OCI-LY3 (cell line): ENCODE measurements at regions not wholly inside any gene's neighbourhood (a gene's known extent, or its start where the extent isn't known, plus 50 kb on each side); places are given as distances from the start of the nearest gene placed in this dataset.
"Not testable (repeated sequence)": the region's sequence is repeated elsewhere in the genome, so short reads cannot be mapped to it uniquely, and the experiment has no call there.

ENCODE experiments used
- H2AFZ ChIP-seq: fragments of 200-600, 300-600 bp; shearing (Covaris generic); 2 replicates; pipeline ENCODE4 v1.6.0; 2014; ENCODE audit warnings: antibody characterized with exemption, low read depth, low read length
- H3K27ac ChIP-seq: fragments of 200-600, 300-600 bp; sonication (generic); 2 replicates; pipeline ENCODE4 v1.5.1; 2014; ENCODE audit warnings: mild to moderate bottlenecking, low read length, moderate library complexity, mixed read lengths
- H3K27me3 ChIP-seq: fragments of 200-600, 300-600 bp; sonication (generic); 2 replicates; pipeline ENCODE4 v1.6.1; 2014; ENCODE audit warnings: low read depth, low read length, mixed read lengths
- H3K36me3 ChIP-seq: fragments of 200-600, 300-600 bp; sonication (generic); replicated peaks from 2 replicates; pipeline ENCODE3; 2014; ENCODE audit warnings: low read depth, low read length, mixed read lengths
- H3K4me1 ChIP-seq: fragments of 300-600, 200-600 bp; sonication (generic); 2 replicates; pipeline ENCODE4 v1.6.1; 2014; ENCODE audit warnings: low read length, mixed read lengths
- H3K4me2 ChIP-seq: fragments of 200-600, 300-600 bp; sonication (generic); 2 replicates; pipeline ENCODE4 v1.6.1; 2014; ENCODE audit warnings: low read length, mixed read lengths
- H3K4me3 ChIP-seq: fragments of 300-600, 200-600 bp; sonication (generic); 2 replicates; pipeline ENCODE4 v1.5.1; 2014; ENCODE audit warnings: antibody characterized with exemption, mild to moderate bottlenecking, low read length, moderate library complexity
- H3K79me2 ChIP-seq: fragments of 300-600, 200-600 bp; shearing (Covaris generic); 2 replicates; pipeline ENCODE4 v1.6.1; 2014; ENCODE audit warnings: mild to moderate bottlenecking, low read length, mixed read lengths
- H3K9ac ChIP-seq: fragments of 300-600, 200-600 bp; shearing (Covaris generic); 2 replicates; pipeline ENCODE4 v1.6.0; 2014; ENCODE audit warnings: mild to moderate bottlenecking, low read length, moderate library complexity
- H3K9me3 ChIP-seq: fragments of 200-600, 300-600 bp; shearing (Covaris generic); 2 replicates; pipeline ENCODE4 v1.6.1; 2014; ENCODE audit warnings: low read length, mixed read lengths; ENCODE audit not compliant: insufficient read depth
- H4K20me1 ChIP-seq: fragments of 200-600, 300-600 bp; sonication (generic); 2 replicates; pipeline ENCODE4 v1.6.1; 2016; ENCODE audit warnings: low read length, mixed read lengths; ENCODE audit not compliant: insufficient read depth
- CTCF ChIP-seq: fragments of 200-600, 300-600 bp; sonication (generic); IDR thresholded peaks from 2 replicates; pipeline ENCODE4 v1.5.1; 2014; ENCODE audit warnings: antibody characterized with exemption, low read length, low read depth
- EZH2phosphoT487 ChIP-seq: fragments of 200-600 bp; shearing (Covaris generic); IDR thresholded peaks from 2 replicates; pipeline ENCODE4 v1.6.1; 2018; ENCODE audit warnings: antibody characterized with exemption, mixed run types, low read depth

GRCh38 chr2:126952216-126952615 is 53.5 kb downstream of the TEX51 start:
- H3K4me1 ChIP-seq, result no peaks in the 10 kb centered on the region
- no peaks in the 10 kb centered on the region; the same call in 1 of the 2 replicates for H3K9me3 ChIP-seq
- no peaks in the 10 kb centered on the region for H3K79me2 ChIP-seq
- H4K20me1 ChIP-seq, result no peaks in the 10 kb centered on the region
- TF ChIP-seq CTCF (no peak), EZH2phosphoT487 (no peak)
- H3K4me2 ChIP-seq, result no peak overlapping the region
- H3K27me3 ChIP-seq, result no peaks in the 10 kb centered on the region; the same call in 1 of the 2 replicates
- no peak overlapping the region for H2AFZ ChIP-seq
- H3K36me3 ChIP-seq, result no peaks in the 10 kb centered on the region
- H3K27ac ChIP-seq, result no peak overlapping the region
- no peak overlapping the region for H3K4me3 ChIP-seq
- H3K9ac ChIP-seq, result no peak overlapping the region

GRCh38 chr2:126953483-126953882 is 54.8 kb downstream of the TEX51 start:
- Histone ChIP-seq H3K9me3 (no peaks in the 10 kb centered on the region; the same call in 1 of the 2 replicates), H3K4me3 (no peak overlapping the region), H3K27ac (no peak overlapping the region), H3K27me3 (no peaks in the 10 kb centered on the region; the same call in 1 of the 2 replicates), H3K4me2 (no peak overlapping the region), H2AFZ (no peak overlapping the region), H3K79me2 (no peaks in the 10 kb centered on the region), H3K4me1 (no peaks in the 10 kb centered on the region), H4K20me1 (no peaks in the 10 kb centered on the region), H3K36me3 (no peaks in the 10 kb centered on the region), H3K9ac (no peak overlapping the region)
- TF ChIP-seq EZH2phosphoT487, result no peak
- no peak for TF ChIP-seq CTCF

- Histone ChIP-seq H3K9ac (no peak overlapping the region), H3K36me3 (no peaks in the 10 kb centered on the region), H3K4me2 (no peak overlapping the region), H3K27me3 (no peaks in the 10 kb centered on the region; the same call in 1 of the 2 replicates), H4K20me1 (no peaks in the 10 kb centered on the region), H3K4me3 (no peak overlapping the region), H3K27ac (no peak overlapping the region), H2AFZ (no peak overlapping the region), H3K79me2 (no peaks in the 10 kb centered on the region), H3K4me1 (no peaks in the 10 kb centered on the region), H3K9me3 (no peaks in the 10 kb centered on the region; the same call in 1 of the 2 replicates)
- TF ChIP-seq EZH2phosphoT487 (no peak), CTCF (no peak)
Measured at GRCh38 chr2:126954831-126955230, 56.1 kb downstream of the TEX51 start.

- H3K27me3 ChIP-seq, H3K4me3 ChIP-seq, H3K36me3 ChIP-seq, H3K4me2 ChIP-seq, H4K20me1 ChIP-seq, H2AFZ ChIP-seq, H3K9me3 ChIP-seq, H3K79me2 ChIP-seq, H3K27ac ChIP-seq, H3K4me1 ChIP-seq, H3K9ac ChIP-seq: not testable (repeated sequence)
Measured at GRCh38 chr2:126956773-126957172, 58.1 kb downstream of the TEX51 start.

- H3K9me3 ChIP-seq, result no peaks in the 10 kb centered on the region
- H3K79me2 ChIP-seq, result no peaks in the 10 kb centered on the region
- H2AFZ ChIP-seq, result no peak overlapping the region
- no peak overlapping the region for H3K27ac ChIP-seq
- H4K20me1 ChIP-seq, result no peaks in the 10 kb centered on the region
- H3K4me1 ChIP-seq, result no peaks in the 10 kb centered on the region
- H3K27me3 ChIP-seq, result peaks cover 6% of the 10 kb centered on the region; the same call in 1 of the 2 replicates
- no peak overlapping the region for H3K9ac ChIP-seq
- H3K36me3 ChIP-seq, result no peaks in the 10 kb centered on the region
- no peak overlapping the region for H3K4me2 ChIP-seq
- TF ChIP-seq CTCF, result no peak
- TF ChIP-seq EZH2phosphoT487, result no peak
- no peak overlapping the region for H3K4me3 ChIP-seq
Measured at GRCh38 chr2:126963390-126963789, 64.7 kb downstream of the TEX51 start.
